NCI-H446 (cell line): ENCODE measurements at regions not wholly inside any gene's neighbourhood (a gene's known extent, or its start where the extent isn't known, plus 50 kb on each side); places are given as distances from the start of the nearest gene placed in this dataset.

Experiments used
- DNase-seq, 2 experiments: peaks; one replicate each; lab custom pipeline; 2025; lab: John Stamatoyannopoulos, UW

DNA sequence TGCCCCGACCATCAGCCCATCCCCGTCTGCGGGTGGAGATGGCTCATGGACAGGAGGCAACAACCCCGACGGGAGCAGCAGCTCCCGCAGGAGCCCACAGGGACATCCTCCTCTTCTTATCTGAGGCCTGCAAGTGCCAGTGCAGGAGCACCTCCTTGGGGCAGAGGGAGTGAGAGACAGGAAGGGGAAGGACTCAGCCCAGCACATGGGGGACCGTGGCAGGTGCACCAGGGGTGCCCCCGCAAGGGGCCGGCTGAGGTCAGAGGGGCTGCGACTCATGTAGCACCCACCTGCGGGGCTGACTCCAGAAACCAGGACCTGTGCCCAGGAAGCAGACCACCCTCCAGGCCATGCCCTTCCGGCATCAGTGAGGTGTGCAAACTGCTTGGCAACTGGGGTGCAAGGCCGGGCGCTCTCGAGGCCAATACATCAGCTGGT lies 259.8 kb upstream of the ADAMTS16 start:
- DNase-seq: no peak

GRCh38 chr5:4881366-4882002 lies 258.6 kb upstream of the ADAMTS16 start:
- no peak for DNase-seq

DNA sequence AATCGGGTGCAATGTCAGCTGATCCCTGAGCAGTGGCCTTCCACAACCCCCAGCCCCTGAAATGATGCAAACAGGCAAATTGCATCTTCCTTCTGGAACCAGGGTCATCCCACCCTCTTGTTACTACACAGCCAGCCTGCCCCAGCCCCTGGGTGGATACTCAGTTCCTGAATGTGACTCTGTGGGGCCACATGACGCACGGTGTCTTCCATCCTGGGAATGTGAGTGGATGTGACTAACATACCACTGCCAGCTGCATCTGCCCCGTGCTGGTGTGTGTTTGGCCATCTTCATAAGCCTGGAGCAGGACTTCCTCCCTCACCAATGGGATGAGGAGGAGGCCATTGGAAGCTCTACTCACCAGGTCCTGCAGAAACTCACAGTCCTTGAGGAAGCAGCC lies 257.9 kb upstream of the ADAMTS16 start:
- no peak for DNase-seq

DNA sequence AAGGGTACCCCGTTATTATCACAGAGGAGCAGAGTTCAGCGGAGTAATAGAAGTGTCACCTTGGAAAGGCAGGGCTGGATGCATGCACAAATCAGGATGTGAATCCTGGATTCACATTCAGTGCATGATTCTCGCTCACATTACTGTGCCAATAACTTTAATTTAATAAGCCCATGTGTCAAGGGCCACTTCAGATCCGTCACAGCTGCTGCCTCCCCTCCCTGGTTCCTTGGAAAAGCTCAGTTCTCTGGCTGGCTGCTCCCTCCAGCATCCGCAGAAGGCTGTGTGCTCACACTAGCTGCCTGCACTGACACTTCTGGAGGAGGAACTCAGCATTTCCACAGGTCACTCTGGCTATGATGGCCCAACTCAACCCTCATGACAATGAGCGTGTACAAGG lies 256.8 kb upstream of the ADAMTS16 start:
- DNase-seq: no peak

DNA sequence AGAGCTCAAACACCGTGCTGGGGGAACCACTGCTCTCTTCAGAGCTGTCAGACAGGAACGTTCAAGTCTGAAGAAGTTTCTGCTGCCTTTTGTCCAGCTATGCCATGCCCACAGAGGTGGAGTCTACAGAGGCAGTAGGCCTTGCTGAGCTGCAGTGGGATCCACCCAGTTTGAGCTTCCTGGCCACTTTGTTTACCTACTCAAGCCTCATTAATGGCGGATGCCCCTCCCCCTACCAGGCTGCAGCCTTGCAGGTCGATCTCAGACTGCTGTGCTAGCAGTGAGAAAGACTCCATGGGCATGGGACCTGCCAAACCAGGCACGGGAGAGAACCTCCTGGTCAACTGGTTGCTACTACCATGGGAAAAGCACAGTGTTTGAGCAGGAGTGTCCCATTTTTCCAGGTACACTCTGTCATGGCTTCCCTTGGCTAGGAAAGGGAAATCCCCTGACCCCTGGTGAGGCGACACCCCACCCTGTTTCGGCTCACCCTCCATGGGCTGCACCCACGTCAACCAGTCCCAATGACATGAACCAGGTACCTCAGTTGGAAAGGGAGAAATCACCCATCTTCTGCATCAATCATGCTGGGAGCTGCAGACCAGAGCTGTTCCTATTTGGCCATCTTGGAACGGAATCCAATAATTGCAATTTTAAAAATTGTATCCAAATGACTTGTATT lies 246.9 kb upstream of the ADAMTS16 start:
- DNase-seq: no peak

DNA sequence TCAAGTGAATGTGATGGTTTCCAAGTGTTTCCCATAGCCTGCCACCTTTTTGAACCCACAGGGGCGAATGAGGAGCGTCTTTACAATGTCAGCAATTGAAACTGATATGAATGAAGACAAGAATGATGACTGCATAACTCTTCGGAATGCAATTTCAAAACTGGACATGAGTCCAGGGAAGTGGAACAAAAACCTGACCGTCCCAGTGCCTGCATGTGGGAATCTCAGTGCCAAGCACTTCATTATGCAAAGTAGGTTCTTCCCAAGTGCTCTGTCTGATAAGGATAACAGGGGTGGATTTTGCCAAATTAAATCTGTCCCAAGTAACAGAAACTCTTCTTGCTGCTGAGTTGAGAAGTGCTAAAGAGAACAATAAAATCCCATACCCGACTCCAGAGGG lies 243.8 kb upstream of the ADAMTS16 start:
- no peak for DNase-seq

DNA sequence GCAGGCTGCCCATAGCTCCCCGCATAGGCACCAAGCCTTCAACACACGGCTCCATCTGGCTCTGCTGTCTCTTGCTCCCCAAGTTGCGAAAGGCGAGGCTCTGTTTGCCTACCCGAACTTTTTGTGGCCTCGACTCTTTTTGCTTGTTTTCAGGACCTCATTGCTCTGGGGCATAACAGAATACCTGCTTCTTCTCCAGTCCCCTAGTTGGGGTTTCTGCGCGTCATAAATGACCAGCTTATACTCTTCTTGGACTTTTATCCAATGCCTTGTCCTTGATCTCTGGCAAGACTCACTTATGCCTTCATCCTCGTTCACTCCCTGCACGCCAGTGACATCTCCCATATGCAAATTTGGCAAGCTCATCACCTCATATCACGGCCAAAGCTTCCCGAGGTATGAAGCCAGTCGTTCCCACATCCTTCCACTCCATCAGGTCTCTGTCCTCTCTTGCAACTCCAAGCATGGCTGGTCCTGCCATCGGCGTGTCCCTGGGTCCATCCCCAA lies 238.8 kb upstream of the ADAMTS16 start:
- no peak for DNase-seq

- no peak for DNase-seq
Measured at GRCh38 chr5:4901924-4902323, 238.2 kb upstream of the ADAMTS16 start.

GRCh38 chr5:4905674-4906520 lies 234.2 kb upstream of the ADAMTS16 start:
- no peak for DNase-seq

- no peak for DNase-seq
Measured at GRCh38 chr5:4906786-4907185, 233.3 kb upstream of the ADAMTS16 start.

DNA sequence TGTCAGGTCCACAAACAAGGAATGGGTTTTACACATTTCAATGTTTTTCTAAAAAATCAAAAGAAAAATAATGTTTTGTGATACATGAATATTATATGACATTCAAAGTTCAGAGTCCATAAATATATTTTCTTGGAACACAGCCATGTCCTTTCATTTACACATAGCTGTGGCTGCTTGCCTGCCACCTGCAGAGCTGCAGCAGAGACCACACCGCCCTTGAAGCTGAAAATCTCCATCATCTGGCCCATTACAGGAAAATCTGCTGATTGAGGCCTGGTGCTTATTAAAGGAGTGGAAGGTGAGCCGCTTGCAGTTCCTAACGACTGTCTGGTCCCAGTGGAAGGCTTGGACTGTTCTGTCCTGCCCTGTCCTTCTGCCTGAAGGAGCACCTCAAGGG lies 232.6 kb upstream of the ADAMTS16 start:
- no peak for DNase-seq

- DNase-seq: no peak
Measured at GRCh38 chr5:4909086-4909485, 231.0 kb upstream of the ADAMTS16 start.

DNA sequence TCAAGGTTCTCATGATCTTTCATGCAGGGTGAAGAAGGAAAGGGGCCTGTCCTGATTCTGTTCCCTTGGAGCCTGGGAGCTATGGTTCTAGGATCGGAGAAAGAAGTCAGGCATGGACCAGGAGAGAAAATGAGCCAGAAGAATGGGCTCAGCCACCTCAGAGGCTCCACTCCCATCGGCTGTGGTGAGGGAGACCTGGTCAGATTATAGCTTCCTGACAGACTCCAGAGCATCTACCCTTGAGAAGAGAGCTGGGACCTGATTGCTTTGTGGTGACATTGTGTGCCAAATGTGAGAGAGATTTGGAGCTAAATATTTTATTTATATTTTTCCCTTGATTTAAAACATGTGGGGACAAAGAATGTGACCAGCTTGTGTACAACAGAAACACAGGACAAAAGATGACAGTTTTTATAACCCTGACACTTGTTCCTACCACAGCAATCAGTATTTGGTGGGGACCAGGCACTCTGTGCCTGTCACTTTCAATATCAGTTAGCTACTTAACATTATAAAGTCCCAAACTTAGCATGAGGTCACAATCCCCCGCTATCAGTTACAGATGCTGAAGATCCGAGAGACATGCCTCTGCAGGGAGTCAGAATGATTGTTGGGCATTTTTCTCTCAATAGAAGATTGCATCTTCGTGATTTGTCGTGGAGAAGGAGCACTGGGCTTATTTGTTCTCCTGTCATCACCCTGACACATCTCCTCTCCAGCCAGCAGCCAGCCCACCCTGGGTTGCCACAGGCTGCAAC lies 228.3 kb upstream of the ADAMTS16 start:
- DNase-seq: no peak

- DNase-seq: no peak
Measured at GRCh38 chr5:4921929-4922328, 218.2 kb upstream of the ADAMTS16 start.

GRCh38 chr5:4924577-4924976 lies 215.6 kb upstream of the ADAMTS16 start:
- DNase-seq: no peak

- DNase-seq: no peak
Measured at GRCh38 chr5:4927097-4927496, 213.0 kb upstream of the ADAMTS16 start.

DNA sequence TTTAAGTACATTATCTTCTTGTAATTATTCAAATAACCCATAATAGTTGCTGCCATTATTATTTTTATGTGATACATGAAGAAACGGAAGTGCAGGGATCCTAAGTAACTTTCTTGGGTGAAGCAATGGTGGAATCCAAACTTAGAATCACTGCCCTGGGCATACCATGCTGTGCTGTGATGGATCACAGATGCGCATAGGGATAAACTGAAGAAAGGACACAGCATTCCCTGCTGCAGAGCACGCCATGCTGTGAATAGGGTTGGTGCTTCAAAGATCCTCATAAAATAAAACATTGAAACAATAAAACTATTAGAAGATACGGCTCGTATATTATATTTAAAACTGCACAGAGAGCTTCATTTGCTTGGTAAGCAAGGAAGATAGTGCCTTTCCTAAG lies 211.7 kb upstream of the ADAMTS16 start:
- no peak for DNase-seq

DNA sequence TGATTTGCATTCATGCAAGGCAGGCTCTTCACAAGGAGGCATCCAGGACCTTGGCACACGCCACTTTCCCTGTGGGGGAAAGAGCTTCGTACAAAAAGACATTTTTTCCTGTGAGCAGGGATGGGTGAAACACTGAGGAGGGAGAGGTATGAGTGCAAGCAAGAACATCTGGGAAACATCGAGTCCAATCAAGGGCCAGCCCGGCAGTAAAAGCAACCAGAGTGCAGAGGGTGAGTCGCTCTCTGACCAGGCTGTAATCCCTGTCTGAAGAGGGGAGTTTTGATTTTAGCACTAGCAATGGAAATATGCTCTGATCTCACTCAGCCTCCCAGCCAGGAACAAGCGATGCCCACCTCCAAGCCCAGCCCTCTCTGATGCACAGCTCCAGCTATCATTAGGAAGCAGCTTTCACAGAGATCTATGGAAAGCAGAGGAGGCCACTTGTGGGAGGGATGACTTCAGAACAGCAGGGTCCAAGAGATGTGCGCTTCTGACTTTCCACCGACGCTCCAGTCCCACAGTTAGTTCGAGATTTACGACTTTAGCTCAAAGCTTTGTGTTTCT lies 211.0 kb upstream of the ADAMTS16 start:
- DNase-seq: no peak

- DNase-seq: no peak
Measured at GRCh38 chr5:4939042-4939781, 200.9 kb upstream of the ADAMTS16 start.

DNA sequence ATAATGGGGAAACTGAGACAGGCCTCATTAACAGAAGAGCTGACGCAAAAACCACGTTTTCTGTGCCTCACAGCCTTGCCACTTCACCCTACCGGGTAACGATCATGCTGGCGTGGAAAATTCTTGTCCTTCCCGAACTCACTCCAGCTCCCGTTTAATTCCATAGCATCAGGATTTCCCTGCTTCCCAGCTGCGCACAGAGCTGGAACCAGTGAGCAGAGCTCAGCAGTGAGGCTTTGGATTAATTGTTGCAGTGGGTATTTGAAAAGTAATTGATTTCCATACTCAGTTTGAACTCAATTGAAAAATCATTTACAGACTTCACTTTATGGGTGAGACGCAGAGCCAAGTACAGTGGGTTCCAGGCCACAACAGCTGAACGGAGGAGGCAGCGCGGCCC lies 199.0 kb upstream of the ADAMTS16 start:
- DNase-seq: no peak
